COR-L47 (cell line): ENCODE measurements at regions not wholly inside any gene's neighbourhood (a gene's known extent, or its start where the extent isn't known, plus 50 kb on each side); places are given as distances from the start of the nearest gene placed in this dataset.
"Not testable (repeated sequence)": the region's sequence is repeated elsewhere in the genome, so short reads cannot be mapped to it uniquely, and the experiment has no call there.

Experiments used
- DNase-seq: peaks from one replicate; lab custom pipeline; 2025; lab: John Stamatoyannopoulos, UW

DNA sequence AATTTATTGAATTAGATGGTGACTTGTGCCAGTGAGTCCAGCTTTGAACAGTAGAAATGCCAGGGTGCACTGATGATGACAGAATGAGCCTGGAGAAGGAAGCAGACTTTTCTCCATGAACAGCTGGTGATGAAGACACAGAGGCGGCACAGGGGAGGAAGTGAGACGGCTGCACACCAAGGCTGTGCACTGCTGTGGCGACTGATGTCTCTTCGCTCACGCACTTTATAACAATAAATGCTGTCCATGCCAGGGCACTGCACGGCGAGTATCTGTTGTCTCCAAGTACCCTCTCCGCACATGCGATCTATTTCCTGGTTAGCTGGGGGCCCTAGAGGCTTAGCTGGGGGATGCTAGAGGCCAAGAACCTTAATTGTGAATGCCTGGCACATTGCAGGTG lies 175.2 kb downstream of the TMEM200C start:
- no peak for DNase-seq

DNA sequence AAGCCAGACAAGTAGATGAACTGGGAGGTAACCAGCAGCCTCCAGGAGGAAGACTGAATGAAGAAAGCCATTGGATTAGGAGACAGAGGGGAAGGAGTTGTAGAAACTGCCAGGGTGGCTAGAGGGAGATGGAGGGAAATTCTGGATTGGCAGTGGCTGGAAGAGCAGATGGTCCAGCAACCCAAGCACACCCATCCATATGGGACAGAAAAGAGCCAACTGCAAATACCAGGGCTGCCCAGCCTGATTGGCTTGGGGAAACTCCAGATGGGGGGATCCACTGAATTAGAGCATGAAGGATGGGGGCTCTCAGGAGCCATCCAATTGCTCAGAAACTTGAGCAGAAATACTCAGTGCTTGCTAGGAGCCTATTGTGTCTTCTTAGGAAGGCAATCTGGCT lies 173.5 kb upstream of the EPB41L3 start:
- DNase-seq: no peak

DNA sequence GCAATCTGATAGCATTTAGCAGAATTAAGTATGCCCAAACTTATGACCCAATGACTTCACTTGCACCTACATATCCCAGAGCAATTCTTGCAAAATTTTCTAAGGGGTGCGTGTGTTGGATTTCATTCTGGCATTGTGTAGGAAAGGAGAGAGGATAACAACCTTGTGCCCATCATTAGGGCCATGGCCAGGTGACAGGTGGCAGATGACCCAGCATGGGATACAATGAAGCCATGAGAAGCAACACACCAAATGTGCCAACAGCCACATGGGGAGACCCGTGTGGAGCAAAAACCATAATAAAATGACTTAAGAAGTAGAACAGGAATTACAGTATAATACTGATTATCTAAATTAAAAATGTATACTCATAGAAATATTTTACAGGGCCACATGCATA lies 166.9 kb upstream of the EPB41L3 start:
- no peak for DNase-seq

DNA sequence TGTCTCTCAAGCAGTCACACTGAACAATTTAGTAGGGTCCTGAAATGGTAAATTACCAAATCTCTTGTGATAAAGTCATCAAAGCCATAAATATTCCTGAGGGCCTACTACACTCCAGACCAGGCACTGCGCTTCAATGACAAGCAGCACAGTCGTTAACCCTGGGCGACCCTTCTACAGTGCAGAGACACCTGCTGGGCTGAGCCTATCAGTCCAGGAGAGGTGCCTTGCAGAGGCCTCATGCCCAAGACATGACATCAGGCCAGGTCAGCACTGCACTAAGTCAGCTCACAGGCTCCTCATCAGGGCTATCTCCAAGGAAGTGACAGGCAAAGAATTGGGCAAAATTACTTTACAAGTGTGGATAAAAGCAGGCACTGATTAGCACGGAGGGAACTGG lies 166.4 kb upstream of the EPB41L3 start:
- no peak for DNase-seq

DNA sequence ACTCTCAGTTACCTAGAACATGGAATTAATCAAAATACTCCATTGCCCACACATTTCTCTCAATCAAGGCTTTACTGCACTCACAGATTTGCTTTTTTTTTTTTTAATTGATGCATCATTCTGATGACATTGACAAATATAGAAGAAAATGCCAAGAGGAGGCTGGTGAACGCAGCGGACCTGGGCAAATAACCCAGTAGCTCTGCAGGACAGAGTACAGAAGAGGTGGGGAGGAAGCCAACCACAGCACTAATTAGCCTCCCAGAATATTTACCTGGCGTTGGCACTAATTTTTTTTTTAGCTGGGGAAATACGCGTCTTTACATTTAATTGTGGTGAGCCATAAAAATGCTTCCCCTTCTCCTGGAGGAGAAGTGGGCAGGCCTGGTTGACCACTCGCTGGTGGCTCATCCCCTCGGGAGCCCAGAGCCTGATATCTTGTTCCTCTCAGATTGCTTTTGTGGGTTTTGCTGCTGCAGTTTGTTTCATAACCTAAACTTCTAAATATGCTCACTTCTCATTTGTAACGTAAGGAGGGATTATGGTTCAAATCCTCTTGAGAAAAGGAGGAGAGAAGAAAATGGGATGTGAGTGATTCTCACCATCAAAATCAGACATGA lies 165.8 kb upstream of the EPB41L3 start:
- no peak for DNase-seq

- DNase-seq: no peak
These were observed 163.8 kb upstream of the EPB41L3 start for GRCh38 chr18:5707586-5707985.

- no peak for DNase-seq
These were observed 161.6 kb upstream of the EPB41L3 start for GRCh38 chr18:5705393-5705792.

- no peak for DNase-seq
These were observed 161.1 kb upstream of the EPB41L3 start for GRCh38 chr18:5704847-5705246.

GRCh38 chr18:5702016-5702415 lies 158.2 kb upstream of the EPB41L3 start:
- DNase-seq: not testable (repeated sequence)

- no peak for DNase-seq
These were observed 150.0 kb upstream of the EPB41L3 start for GRCh38 chr18:5693699-5694294.

GRCh38 chr18:5678779-5679406 lies 135.1 kb upstream of the EPB41L3 start:
- no peak for DNase-seq

DNA sequence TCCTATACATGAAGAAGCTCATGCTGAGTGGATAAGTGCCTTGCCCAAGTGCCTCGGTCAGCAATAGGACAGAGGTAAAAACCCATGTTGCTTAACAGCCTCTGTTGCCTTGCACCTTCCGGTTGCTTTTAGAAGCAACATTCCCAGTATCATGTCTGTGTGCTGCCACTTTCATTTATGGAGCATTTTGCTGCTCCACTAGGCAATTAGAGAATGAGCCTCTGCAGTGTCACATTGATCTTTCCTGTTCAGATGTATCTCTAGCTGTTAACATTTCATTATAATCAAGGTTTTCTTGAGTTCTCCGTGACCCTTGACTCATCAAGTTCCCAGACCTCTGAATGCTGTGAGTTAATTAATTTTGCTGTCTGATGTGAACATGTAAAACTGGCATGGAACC lies 134.5 kb upstream of the EPB41L3 start:
- DNase-seq: no peak

- no peak for DNase-seq
These were observed 129.8 kb upstream of the EPB41L3 start for GRCh38 chr18:5673616-5674015.

DNA sequence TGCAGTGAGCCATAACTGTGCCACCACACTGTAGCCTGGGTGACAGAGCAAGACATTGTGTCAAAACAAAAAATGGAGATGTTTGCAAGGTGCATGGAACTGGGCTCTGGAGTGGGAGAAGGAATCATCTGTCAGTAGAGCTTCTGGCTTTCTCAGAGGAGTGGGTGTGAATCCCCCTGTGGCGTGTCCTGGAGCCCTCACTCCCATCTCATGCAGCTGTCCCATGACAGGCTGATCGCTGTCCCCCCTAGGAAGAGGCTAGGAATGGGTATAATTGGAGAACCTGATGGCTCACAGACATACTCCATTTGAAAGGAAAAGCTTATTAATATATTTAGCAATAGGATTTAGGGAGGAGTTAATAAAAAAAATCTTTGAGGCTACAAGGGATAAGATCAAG lies 125.8 kb upstream of the EPB41L3 start:
- DNase-seq: no peak

DNA sequence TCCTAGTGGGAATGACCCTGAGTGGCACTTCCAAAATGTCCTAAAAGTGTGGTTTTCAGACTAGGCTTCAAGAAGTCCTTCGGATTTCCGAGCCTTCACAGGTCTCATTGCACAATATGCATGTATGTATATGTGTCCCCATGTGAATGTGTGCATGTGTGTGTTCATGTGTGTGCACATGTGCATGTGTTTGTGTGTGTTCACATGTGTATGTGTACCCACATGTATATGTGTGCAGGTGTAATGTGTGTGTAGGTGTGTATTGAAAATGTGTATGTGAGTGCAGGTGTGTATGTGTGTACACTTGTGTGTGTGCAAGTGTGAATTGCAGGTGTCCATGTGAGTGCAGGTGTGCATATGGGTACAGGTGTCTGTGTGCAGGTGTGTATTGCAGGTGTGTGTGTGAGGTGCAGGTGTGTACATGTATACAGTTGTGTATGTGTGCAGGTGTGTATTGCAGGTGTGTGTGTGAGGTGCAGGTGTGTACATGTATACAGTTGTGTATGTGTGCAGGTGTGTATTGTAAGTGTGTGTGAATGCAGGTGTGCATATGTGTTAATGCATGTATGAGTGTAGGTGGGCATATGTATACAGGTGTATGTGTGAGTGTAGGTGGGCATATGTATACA lies 124.4 kb upstream of the EPB41L3 start:
- DNase-seq: no peak

GRCh38 chr18:5667356-5667755 lies 123.6 kb upstream of the EPB41L3 start:
- DNase-seq: no peak

- DNase-seq: no peak
These were observed 118.8 kb upstream of the EPB41L3 start for GRCh38 chr18:5662586-5663090.

GRCh38 chr18:5661179-5661578 lies 117.4 kb upstream of the EPB41L3 start:
- DNase-seq: no peak

GRCh38 chr18:5653802-5654201 lies 110.0 kb upstream of the EPB41L3 start:
- no peak for DNase-seq

DNA sequence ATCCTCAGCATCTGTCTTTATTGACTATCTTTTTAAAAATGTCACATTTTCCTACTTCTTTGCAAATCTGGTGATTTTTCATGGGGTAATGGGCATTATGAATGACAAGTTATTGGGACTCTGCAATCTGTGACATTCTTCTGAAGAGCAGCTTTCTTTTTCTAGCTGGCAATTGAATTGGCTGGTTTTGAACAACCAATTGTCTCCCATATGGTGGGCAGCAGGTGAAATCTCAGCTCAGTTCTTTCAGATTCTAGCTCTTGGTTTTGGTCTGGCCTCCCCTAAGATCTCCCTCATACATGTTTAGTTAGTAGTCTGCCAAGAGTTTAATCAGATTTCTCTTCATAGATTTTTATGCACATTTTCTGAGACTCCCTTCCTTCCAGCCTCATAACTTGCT lies 107.9 kb upstream of the EPB41L3 start:
- DNase-seq: no peak

DNA sequence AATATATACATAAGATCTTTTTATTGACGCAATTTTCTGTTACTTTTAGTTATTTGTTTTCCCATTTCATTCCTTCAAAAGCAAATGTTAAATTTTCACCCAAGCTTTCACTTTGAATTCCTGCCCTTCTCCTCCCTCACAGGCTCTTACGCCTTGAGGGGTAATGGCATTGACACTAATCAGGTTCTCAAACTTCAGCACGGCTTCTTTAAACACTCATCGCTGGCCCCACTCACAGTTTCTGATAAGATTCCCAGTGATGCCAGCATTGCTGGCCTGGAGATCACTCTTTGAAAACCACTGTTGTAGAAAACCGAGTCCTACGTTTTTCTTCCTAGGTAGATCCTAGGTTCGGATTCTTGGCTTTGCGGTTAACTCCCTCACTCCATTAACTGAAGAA lies 105.6 kb upstream of the EPB41L3 start:
- no peak for DNase-seq

DNA sequence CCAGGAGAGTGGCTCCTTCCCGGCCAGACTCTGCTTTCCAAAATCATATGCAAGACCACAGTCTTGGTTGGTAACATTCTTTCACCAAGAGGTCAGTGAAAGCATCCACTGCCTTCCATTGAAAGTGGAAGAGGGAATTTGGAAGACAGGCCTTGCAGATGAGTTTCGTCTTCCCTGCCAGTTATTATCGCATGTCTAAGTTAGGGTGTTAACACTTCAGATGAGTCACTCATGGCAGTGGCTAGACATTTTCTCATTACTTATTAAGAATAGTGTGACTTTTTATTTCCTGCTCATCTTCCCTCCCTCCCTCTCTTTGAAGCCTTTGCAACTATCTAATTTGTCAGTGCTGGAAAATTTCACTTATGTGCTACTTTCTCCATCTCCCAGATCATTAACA lies 102.9 kb upstream of the EPB41L3 start:
- no peak for DNase-seq

DNA sequence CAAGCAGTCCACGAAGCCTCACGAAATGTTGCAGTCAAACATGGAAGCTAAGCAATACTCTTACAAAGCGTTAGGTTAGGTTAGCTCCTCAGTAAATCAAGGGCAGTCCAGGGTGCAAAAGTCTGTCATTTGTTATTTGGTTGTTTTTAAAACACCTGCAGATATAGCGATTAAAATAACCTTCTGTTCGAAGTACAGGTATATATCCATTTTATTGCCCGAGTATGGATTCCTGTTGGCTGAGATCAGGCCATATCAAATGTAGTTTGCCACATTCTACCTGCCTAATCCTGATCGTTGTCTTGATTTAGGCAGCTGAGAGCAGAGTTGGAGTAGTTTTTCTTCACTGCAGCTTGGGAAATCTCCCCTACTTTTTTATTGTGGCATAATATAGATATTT lies 99.5 kb upstream of the EPB41L3 start:
- no peak for DNase-seq
